Fibroblast of mammary gland (primary cell): ENCODE measurements at regions not wholly inside any gene's neighbourhood (a gene's known extent, or its start where the extent isn't known, plus 50 kb on each side); places are given as distances from the start of the nearest gene placed in this dataset.

Source experiments
- DNase-seq: peaks from one replicate; pipeline ENCODE4 v3.0.0-alpha.2; 2010; ENCODE audit warnings: low read depth
- H3K4me3 ChIP-seq: 2 replicates; pipeline ENCODE4 v1.5.1; 2011; ENCODE audit warnings: low read depth, mild to moderate bottlenecking, low read length, moderate library complexity; ENCODE audit not compliant: control insufficient read depth
- TF ChIP-seq, protein P1 (sequence below): conservative IDR thresholded peaks from 2 replicates; pipeline ENCODE4 v1.5.1; 2011; ENCODE audit warnings: low read depth, low read length, inconsistent platforms; ENCODE audit not compliant: control insufficient read depth, insufficient read depth

DNA sequence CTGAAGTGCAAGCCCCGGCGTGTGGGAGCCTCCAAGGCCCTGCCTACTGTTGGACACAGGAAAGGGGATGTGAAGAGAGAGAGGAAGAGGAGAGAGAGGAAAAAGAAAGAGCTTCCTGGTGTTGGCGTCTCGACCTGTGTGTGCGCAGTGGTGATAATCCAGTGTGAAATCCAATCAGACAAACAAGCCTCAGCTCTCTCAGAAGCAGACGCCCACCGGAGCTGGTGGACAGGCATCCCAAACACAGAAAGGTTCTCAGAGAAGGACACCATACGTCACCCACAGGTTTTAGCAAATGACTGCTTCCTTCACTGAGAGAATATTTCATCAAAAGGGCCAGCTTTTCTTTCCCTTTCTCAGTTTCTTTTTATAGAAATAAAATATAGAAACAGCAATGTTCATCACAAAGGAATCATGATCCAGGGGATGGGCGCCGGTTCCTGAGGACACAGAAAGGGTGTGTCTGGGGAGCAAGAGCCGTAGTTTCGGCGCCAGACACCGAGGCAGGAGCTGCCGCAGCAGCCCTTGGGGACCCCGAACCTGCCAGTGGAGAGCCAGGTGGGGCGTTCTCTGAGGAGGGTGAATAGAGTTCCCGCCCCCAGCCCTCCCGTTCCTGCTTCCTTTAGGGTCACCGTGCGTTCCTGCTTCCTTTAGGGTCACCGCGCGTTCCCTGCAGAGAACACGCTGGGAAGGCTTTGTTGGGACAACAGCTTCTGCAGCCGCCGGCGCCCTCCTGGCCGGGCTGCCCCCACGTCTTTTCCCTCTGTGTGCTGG lies 145.8 kb upstream of the SOX1 start:
- TF ChIP-seq, protein P1, sequence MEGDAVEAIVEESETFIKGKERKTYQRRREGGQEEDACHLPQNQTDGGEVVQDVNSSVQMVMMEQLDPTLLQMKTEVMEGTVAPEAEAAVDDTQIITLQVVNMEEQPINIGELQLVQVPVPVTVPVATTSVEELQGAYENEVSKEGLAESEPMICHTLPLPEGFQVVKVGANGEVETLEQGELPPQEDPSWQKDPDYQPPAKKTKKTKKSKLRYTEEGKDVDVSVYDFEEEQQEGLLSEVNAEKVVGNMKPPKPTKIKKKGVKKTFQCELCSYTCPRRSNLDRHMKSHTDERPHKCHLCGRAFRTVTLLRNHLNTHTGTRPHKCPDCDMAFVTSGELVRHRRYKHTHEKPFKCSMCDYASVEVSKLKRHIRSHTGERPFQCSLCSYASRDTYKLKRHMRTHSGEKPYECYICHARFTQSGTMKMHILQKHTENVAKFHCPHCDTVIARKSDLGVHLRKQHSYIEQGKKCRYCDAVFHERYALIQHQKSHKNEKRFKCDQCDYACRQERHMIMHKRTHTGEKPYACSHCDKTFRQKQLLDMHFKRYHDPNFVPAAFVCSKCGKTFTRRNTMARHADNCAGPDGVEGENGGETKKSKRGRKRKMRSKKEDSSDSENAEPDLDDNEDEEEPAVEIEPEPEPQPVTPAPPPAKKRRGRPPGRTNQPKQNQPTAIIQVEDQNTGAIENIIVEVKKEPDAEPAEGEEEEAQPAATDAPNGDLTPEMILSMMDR, result no peak
- DNase-seq, result no peak
- no peak overlapping the region for H3K4me3 ChIP-seq

DNA sequence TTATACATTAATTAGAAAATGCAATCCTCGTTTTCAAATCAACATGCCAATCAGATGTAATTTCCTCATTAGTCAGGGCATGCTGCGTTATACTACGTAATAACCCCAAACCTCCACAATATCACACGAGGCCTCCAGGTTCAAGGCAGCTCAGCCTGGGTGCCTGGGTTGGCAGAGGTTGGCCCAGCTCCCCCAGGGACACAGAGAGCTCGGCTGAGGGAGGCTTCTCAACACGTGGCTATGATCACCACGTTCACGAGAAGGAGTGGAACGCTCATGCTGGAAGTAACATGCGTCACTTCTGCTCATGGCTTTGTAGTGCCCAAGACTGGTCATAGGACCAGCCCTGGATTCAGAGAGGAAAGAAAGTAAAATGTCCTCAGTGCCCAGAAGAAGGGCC lies 144.9 kb upstream of the SOX1 start:
- no peak for DNase-seq
- TF ChIP-seq, protein P1, result no peak
- no peak overlapping the region for H3K4me3 ChIP-seq

DNA sequence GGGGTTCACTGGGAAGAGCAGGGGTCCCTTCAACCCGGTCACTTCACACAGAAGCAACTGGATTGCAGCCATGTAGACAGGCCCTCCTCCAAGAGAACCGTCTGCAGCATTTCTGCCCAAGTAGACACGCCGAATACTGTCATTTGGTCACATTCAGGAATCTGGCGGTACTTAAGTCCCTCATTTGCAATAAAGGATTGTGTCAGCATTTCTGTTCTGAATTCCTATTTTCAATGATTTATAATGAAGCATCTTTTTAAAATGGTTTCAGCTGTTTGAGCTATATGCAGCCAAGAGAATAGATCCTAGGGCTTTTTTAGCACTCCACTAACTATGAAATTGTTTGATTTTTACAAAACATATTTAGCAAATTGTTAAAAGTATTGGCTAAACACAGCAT lies 143.5 kb upstream of the SOX1 start:
- H3K4me3 ChIP-seq, result no peak overlapping the region
- no peak for DNase-seq
- TF ChIP-seq, protein P1, result no peak

DNA sequence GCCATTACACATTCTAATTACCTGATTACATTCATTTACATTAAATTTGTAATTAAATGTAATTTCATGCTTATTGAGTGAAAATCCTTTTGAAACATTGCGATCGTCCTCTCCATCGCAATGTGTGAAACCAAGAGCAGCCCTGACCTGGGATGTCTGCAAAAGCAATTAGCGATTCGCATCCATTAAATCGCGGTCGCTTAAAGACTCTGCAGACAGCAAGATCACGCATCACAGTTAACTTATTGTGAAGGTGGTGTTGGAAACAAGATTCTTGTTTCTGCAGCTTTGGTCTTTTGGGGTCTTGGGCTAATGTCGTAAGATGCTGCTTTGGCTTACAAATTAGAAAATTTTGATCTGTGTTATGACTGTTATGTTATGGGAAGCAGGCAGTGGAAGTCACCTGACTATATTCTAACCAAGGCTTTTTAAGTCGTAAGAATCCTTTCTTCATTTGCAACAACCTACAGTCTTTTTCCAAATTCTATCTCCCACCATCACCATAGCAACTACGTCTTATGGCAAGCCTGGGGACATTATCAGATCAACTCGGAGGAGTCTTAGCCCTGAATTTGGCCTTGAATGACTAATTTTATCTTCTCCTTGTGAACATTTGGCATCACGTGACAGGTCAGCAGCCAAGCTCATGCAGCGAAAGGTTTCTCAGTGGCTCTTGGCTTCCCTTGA lies 142.8 kb upstream of the SOX1 start:
- DNase-seq, result no peak
- no peak overlapping the region for H3K4me3 ChIP-seq
- TF ChIP-seq, protein P1, result no peak

DNA sequence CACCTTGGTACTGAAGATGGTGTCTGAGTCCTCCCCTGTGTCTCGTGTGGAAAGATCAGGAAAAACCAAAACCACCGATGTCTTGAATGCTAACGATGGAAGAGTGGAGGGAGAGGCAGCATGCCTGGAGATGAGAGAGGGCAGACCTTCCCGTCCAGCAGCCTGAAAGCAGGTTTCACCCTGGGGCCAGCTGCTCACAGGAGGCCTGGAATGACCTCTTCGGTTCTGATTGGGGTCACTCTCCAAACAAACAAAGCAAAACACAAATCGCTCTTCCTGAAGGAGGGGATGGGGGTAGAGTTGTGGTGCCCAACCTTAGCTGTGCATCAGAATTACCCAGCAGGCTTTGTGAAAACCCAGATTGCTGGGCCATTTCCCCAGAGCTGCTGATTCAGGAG lies 142.3 kb upstream of the SOX1 start:
- TF ChIP-seq, protein P1, result no peak
- H3K4me3 ChIP-seq, result no peak overlapping the region
- DNase-seq, result no peak

DNA sequence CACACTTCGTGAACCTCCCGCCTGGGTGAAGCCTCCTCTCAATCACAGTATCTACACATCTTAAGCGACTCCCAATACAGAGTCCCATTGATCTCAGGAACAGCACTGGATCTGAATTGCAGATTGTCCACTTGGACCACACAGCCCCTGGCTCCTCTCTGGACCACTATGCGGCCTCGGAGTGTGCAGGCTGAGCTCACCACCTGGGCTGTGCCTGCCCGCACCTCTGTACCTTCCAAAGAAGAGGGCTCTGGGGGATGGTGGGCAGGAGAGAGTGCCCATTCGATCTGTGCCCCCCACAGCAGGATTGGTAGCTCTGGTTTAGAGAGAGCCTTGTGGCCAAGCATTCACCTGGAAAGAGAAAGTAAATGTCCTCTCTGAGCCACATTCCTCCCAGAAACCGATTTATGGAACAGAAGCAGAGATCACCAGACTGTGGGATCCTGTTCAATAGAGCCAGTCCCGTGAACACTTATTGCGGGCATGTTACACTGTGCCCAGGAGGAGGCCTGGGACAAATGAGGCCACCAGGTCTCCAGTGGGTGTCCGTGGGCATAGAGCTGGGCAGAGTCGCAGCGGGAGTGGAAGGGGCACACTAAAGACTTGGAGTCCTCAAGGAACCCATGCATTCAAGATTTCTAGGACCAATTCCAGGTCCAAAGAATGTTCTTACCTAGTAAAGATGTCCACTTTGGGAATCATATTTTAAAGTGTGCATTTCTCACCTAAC lies 141.6 kb upstream of the SOX1 start:
- DNase-seq, result no peak
- TF ChIP-seq, protein P1, result no peak
- no peak overlapping the region for H3K4me3 ChIP-seq
